KBM-7 (cell line): ENCODE measurements at regions not wholly inside any gene's neighbourhood (a gene's known extent, or its start where the extent isn't known, plus 50 kb on each side); places are given as distances from the start of the nearest gene placed in this dataset.
"Not testable (repeated sequence)": the region's sequence is repeated elsewhere in the genome, so short reads cannot be mapped to it uniquely, and the experiment has no call there.

Experiments used
- DNase-seq: peaks from one replicate; pipeline ENCODE4 v3.0.0-alpha.2; 2015
- in situ Hi-C: fragments of 300-500 bp; cut with MboI; formaldehyde crosslinking; loops from 2 replicates; pipeline ENCODE4 v1.14.3; 2020; ENCODE audit warnings: low sequenced_read_pairs, low pct_unique_long_range_greater_than_20kb, mixed read lengths

DNA sequence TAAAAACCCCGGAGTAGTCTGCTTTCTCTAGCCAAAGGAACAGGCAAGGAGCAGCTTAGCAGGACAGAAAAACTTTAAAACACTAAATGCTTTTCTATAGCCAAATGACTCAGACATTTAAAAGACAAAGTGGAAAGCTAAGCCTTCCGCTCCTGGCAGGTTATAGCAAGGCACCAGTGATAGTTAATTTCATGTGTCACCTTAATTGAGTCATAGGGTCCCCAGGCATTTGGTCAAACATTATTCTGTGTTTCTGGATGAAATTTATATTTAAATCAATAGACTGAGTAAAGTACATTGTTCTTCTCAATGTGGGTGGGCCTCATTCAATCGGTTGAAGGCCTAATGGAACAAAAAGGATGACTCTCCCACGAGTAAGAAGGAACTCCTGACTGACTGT is 885.7 kb upstream of the ADGRL3 start:
- DNase-seq = no peak
- in situ Hi-C loops = no loop called here

- in situ Hi-C loops = no loop called here
- DNase-seq = no peak
These were observed 884.5 kb upstream of the ADGRL3 start for GRCh38 chr4:60315586-60315985.

GRCh38 chr4:60326735-60327134 is 873.4 kb upstream of the ADGRL3 start:
- no peak for DNase-seq
- in situ Hi-C loops = no loop called here

- in situ Hi-C loops = no loop called here
These were observed 872.5 kb upstream of the ADGRL3 start for GRCh38 chr4:60327651-60328050.

GRCh38 chr4:60344908-60345307 is 855.2 kb upstream of the ADGRL3 start:
- in situ Hi-C loops = no loop called here
- DNase-seq = no peak

More at GRCh38 chr4:60327651-60328050, 872.5 kb upstream of the ADGRL3 start:
- no peak for DNase-seq

DNA sequence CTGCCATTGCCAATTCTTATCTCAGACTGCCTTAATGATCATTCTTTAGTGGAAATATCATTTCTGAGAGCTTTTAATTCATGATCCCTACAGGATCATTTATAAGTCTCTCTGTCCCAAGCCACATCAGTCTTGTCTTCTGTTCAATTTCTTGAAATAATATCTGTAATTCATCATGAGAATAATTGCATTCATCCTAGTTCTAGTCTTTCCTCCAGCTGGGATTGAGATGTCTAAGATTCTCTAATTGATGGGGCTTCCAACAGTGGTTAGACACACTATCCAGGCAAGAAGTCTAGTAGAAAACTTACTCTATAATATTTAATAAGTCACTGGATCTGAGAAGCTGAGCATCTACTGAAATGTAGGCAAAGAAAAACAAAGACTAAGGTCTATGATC is 854.7 kb upstream of the ADGRL3 start:
- no peak for DNase-seq
- in situ Hi-C loops = no loop called here

DNA sequence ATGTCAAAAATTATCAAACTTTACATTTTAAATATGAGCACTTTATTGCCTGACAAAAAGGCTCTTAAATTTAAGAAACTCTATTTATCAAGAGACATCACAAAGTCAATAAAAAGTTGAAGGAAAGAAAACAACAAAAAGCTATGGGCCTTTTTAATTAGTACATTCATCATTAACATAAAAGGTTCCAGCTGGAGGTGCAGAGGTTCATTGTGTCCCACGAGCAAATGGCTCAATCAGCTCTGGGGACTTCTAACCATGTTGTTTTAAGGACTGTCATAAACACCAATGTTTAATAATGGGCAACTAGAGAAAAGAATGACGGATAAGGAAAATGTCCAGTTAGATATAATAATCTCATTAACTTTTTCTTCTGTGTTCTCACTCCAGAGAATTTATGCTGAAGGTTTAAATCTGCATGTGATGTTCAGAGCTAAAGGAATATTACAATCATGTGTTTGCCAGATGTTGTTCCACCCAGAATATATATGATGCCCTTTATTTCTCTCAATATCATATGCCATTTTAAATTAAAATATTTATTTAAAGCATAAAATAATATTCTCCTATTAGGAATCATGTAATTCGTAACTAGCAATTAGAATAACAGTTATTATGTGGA is 840.3 kb upstream of the ADGRL3 start:
- in situ Hi-C loops = no loop called here
- no peak for DNase-seq

DNA sequence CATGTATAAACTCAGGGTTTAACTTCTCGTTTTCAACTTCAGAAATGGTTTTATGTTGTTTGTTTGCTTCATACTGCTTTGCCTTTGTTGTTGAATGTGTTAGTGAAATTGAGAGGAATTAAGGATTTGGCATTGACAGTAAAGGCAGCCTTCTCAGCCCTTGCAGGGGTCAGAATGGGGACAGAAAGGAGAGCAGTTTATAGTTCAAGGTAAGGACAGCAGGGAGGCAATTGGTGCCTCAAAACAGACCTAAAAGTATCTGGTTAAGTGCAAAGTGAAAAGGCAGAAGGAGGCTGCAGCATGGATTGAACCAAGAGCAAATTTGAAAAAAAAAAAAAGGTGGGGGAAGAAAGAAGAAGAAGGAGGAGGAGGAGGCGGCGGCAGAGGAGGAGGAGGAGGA is 835.0 kb upstream of the ADGRL3 start:
- no peak for DNase-seq
- in situ Hi-C loops = no loop called here

GRCh38 chr4:60366661-60367060 is 833.5 kb upstream of the ADGRL3 start:
- in situ Hi-C loops = no loop called here

GRCh38 chr4:60368986-60369385 is 831.1 kb upstream of the ADGRL3 start:
- in situ Hi-C loops = no loop called here
- DNase-seq = no peak

More at GRCh38 chr4:60366661-60367060, 833.5 kb upstream of the ADGRL3 start:
- DNase-seq = no peak

- no peak for DNase-seq
- in situ Hi-C loops = no loop called here
These were observed 822.1 kb upstream of the ADGRL3 start for GRCh38 chr4:60378010-60378409.

- no peak for DNase-seq
- in situ Hi-C loops = no loop called here
These were observed 815.6 kb upstream of the ADGRL3 start for GRCh38 chr4:60384516-60384915.

- in situ Hi-C loops = no loop called here
- DNase-seq = no peak
These were observed 810.5 kb upstream of the ADGRL3 start for GRCh38 chr4:60389633-60390032.

DNA sequence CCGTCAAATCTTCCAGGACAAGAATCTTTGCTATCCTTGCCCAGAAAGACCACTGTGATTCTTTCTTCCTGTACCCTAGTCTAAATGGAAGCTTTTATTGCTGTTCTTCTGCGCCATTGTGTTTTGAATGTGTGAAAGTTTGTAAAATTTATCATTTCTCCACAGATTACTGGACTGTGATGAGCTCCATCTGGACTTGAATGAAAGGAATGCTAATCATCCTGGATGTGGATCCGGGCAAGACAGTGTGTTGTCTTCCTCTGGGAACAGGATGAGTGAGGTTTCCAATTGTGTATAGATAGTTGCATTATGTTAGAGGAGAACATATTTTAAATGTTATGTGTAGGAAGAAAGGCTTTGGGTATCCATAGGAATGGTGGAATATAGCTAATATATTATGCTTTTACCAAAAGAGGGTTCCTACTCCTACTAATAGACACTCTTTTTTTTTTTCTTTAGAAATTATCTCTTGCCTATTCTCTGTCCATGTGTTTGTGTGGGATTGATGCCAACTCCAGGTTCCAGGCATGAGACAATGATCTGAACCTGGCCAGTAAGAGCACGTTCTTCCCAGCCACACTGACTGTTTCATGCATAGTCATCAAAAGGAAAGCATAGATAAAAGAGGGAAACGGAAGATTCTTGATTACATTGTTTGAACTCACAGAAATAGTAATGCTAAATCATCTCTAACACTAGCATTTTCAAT is 803.6 kb upstream of the ADGRL3 start:
- DNase-seq = no peak
- in situ Hi-C loops = no loop called here

DNA sequence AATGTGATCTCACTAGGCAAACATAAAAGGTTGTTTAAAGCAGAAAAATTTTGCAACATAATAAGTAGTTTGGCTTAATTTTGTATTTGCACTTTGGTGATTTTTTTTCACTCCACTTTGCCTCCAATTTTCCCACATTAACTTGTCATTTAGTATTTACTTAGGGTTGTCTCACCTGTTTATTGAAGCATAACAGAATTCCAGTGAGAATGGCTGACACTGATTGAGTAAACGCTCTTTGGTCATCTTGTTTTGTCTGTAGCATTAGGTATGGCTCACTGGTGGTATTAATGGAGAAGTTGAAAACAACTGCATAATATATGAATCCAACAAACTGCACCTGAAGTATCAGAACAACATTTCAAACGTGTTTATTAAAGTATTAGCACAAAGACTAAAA is 799.5 kb upstream of the ADGRL3 start:
- in situ Hi-C loops = no loop called here

GRCh38 chr4:60404027-60404426 is 796.1 kb upstream of the ADGRL3 start:
- in situ Hi-C loops = no loop called here
- no peak for DNase-seq

More for the DNA sequence above, 799.5 kb upstream of the ADGRL3 start:
- DNase-seq = no peak

DNA sequence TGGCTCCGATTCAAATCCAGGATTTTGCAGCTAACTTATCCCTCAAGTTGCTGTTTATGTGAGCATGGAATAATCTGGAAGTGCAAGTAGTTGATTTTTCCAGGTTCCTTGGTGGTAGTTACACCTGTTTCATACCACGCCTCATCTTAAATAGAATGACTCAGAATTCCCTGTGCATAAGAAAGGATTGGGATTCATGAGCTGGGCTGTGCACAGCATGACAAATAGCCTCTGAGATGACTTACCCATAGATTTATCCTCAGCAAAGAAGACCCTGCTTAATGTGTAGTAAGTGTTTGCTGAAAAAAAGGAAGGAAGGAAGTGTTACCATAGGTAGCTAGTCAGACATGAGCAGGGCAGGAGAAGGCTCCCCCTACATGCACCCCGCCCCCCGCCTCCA is 777.7 kb upstream of the ADGRL3 start:
- no peak for DNase-seq
- in situ Hi-C loops = no loop called here

GRCh38 chr4:60423573-60424184 is 776.4 kb upstream of the ADGRL3 start:
- in situ Hi-C loops = not testable (repeated sequence)

GRCh38 chr4:60432911-60433310 is 767.2 kb upstream of the ADGRL3 start:
- in situ Hi-C loops = no loop called here
- DNase-seq = no peak

More at GRCh38 chr4:60423573-60424184, 776.4 kb upstream of the ADGRL3 start:
- DNase-seq = not testable (repeated sequence)

DNA sequence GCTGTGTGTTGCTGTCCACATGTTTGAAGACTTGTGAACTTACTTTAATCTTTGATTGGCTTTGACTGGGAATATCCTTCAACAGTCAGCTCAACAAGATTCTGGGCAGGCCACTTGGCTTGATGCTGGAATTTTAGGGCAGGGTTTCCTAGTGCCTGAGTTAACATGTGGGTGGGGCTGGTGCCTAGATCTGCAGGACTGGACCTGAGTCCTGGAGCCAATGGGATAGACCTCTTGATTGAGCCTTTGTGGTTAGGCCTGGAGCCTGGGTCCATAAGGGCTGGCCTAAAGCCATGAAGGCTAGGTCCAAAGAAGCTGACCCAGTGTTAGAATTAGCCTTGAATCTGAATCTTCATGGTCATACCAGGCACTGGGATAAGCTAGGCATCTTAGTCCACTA is 757.1 kb upstream of the ADGRL3 start:
- DNase-seq = no peak
- in situ Hi-C loops = no loop called here
